Breast epithelium (tissue), 3 donors: ENCODE measurements at regions not wholly inside any gene's neighbourhood (a gene's known extent, or its start where the extent isn't known, plus 50 kb on each side); places are given as distances from the start of the nearest gene placed in this dataset.

Source experiments
- CTCF ChIP-seq, 3 donors: fragments of 450-650 bp; IDR thresholded peaks; one replicate each; pipeline ENCODE4 v1.5.1; 2016 to 2017; ENCODE audit warnings: antibody characterized with exemption in 3 of 3, mild to moderate bottlenecking in 3 of 3, moderate library complexity in 3 of 3
- POLR2AphosphoS5 ChIP-seq, 3 donors: sonication (generic); formaldehyde crosslinking; IDR thresholded peaks; one replicate each; pipeline ENCODE4 v1.6.1; 2017; ENCODE audit warnings: antibody characterized with exemption in 3 of 3

DNA sequence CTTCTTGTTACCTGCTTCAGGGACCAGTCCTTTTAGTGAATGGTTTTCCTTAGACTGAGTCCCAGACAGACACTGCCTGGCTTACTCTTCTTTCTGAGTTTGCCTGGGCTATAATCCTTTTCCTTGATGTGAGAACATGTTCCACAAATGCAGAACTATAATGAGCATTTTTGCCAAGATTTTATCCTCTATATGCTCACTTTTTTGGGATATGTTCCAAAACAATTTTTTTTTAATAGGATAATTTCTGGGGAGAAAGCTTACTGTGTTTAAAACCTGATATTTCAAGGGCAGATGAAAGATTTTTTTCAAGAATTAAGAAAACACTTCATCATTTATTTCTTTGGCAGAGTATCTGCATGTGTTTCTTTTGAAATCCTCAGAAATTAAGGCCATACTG is 110.0 kb upstream of the TENM4 start:
- TF ChIP-seq CTCF (IDR thresholded peaks at IDR 0.05) (no peak), POLR2AphosphoS5 (IDR thresholded peaks at IDR 0.05) (no peak)
